Testis (tissue), 2 donors: ENCODE measurements at regions not wholly inside any gene's neighbourhood (a gene's known extent, or its start where the extent isn't known, plus 50 kb on each side); places are given as distances from the start of the nearest gene placed in this dataset.

ENCODE experiments used
- POLR2A ChIP-seq: fragments of 450-650 bp; IDR thresholded peaks from one replicate; pipeline ENCODE4 v1.6.1; 2017; ENCODE audit warnings: antibody characterized with exemption, mild to moderate bottlenecking, moderate library complexity
- TF ChIP-seq, protein P1 (sequence below), 3 experiments: fragments of 450-650 bp in 2 of 3; fragments of 200-600 bp in 1 of 3; sonication (generic) in 1 of 3; IDR thresholded peaks; one replicate each; pipeline ENCODE4 v1.5.1; 2016 to 2019; ENCODE audit warnings: antibody characterized with exemption in 3 of 3, mild to moderate bottlenecking in 2 of 3, moderate library complexity in 1 of 3

DNA sequence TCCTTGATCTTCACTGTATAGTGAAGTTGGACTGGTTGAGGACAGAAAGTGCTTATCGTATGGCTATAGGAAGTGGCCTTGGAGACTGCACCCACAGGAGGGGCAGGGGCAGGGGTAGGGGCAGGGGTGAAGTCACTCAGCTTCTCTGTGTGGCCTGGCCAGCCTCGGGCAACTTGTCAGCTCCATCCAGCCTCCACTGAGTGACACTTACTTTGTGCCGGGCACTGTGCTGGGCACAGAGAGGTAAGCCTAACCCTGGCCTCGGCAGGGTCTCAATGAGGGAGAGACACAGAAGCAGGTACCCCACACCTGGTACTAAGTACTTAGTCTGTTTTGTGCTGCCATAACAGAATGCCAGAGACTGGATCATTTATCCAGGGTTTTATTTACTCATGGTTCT, 99.3 kb upstream of the CTBP2 start:
- TF ChIP-seq, protein P1, sequence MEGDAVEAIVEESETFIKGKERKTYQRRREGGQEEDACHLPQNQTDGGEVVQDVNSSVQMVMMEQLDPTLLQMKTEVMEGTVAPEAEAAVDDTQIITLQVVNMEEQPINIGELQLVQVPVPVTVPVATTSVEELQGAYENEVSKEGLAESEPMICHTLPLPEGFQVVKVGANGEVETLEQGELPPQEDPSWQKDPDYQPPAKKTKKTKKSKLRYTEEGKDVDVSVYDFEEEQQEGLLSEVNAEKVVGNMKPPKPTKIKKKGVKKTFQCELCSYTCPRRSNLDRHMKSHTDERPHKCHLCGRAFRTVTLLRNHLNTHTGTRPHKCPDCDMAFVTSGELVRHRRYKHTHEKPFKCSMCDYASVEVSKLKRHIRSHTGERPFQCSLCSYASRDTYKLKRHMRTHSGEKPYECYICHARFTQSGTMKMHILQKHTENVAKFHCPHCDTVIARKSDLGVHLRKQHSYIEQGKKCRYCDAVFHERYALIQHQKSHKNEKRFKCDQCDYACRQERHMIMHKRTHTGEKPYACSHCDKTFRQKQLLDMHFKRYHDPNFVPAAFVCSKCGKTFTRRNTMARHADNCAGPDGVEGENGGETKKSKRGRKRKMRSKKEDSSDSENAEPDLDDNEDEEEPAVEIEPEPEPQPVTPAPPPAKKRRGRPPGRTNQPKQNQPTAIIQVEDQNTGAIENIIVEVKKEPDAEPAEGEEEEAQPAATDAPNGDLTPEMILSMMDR (IDR thresholded peaks at IDR 0.05) = no peak
- no peak for TF ChIP-seq POLR2A
